H9 (cell line): ENCODE measurements at regions not wholly inside any gene's neighbourhood (a gene's known extent, or its start where the extent isn't known, plus 50 kb on each side); places are given as distances from the start of the nearest gene placed in this dataset.

ENCODE experiments used
- DNase-seq: peaks from one replicate; pipeline ENCODE4 v3.0.0-alpha.2; 2017
- H2AFZ ChIP-seq: one replicate; pipeline ENCODE4 v1.6.1; 2013; ENCODE audit warnings: mild to moderate bottlenecking, low read length, control low read depth, moderate library complexity
- H2AK5ac ChIP-seq: 2 replicates; pipeline ENCODE4 v1.6.1; 2013; ENCODE audit warnings: low read length, control low read depth, mixed read lengths; ENCODE audit not compliant: insufficient read length
- H2BK120ac ChIP-seq: one replicate; pipeline ENCODE4 v1.6.1; 2013; ENCODE audit warnings: low read depth, mild to moderate bottlenecking, low read length, control low read depth, inconsistent platforms; ENCODE audit not compliant: poor library complexity, severe bottlenecking
- H2BK12ac ChIP-seq: 2 replicates; pipeline ENCODE4 v1.6.1; 2013; ENCODE audit warnings: low read length, control low read depth, mixed read lengths, low read depth; ENCODE audit not compliant: insufficient read length
- H2BK15ac ChIP-seq: 2 replicates; pipeline ENCODE4 v1.6.1; 2013; ENCODE audit warnings: low read depth, low read length, control low read depth
- H2BK20ac ChIP-seq: one replicate; pipeline ENCODE4 v1.6.1; 2013; ENCODE audit warnings: low read depth, mild to moderate bottlenecking, low read length, control low read depth, inconsistent platforms; ENCODE audit not compliant: poor library complexity, severe bottlenecking
- H2BK5ac ChIP-seq: 2 replicates; pipeline ENCODE4 v1.6.1; 2013; ENCODE audit warnings: low read length, control low read depth, mixed read lengths; ENCODE audit not compliant: insufficient read length
- H3K14ac ChIP-seq: 2 replicates; pipeline ENCODE4 v1.6.1; 2013; ENCODE audit warnings: low read length, control low read depth; ENCODE audit not compliant: insufficient read depth
- H3K18ac ChIP-seq: 2 replicates; pipeline ENCODE4 v1.6.1; 2013; ENCODE audit warnings: low read depth, mild to moderate bottlenecking, mixed read lengths, low read length, control low read depth; ENCODE audit not compliant: insufficient read length
- H3K23ac ChIP-seq: 2 replicates; pipeline ENCODE4 v1.6.1; 2013; ENCODE audit warnings: low read length, control low read depth, mixed read lengths, low read depth; ENCODE audit not compliant: insufficient read length
- H3K23me2 ChIP-seq: 2 replicates; pipeline ENCODE4 v1.6.1; 2013; ENCODE audit warnings: low read depth, mild to moderate bottlenecking, mixed read lengths, low read length, control low read depth; ENCODE audit not compliant: insufficient read length, poor library complexity, severe bottlenecking
- H3K27ac ChIP-seq: 2 replicates; pipeline ENCODE4 v1.5.1; 2013; ENCODE audit warnings: low read length, control low read depth, mixed read lengths, low read depth; ENCODE audit not compliant: insufficient read length
- H3K27me3 ChIP-seq: 2 replicates; pipeline ENCODE4 v1.6.1; 2013; ENCODE audit warnings: low read length, control low read depth, inconsistent platforms; ENCODE audit not compliant: insufficient read depth
- H3K4ac ChIP-seq: 2 replicates; pipeline ENCODE4 v1.6.1; 2013; ENCODE audit warnings: low read depth, mild to moderate bottlenecking, control low read depth, inconsistent platforms, low read length, moderate library complexity
- H3K4me1 ChIP-seq: 2 replicates; pipeline ENCODE4 v1.6.1; 2013; ENCODE audit warnings: low read length, control low read depth, inconsistent platforms; ENCODE audit not compliant: insufficient read depth
- H3K4me2 ChIP-seq: 2 replicates; pipeline ENCODE4 v1.6.1; 2013; ENCODE audit warnings: low read length, control low read depth, mixed read lengths; ENCODE audit not compliant: insufficient read length, insufficient read depth
- H3K56ac ChIP-seq: 2 replicates; pipeline ENCODE4 v1.6.1; 2013; ENCODE audit warnings: low read depth, mild to moderate bottlenecking, mixed read lengths, low read length, control low read depth; ENCODE audit not compliant: insufficient read length
- H3K79me1 ChIP-seq: 2 replicates; pipeline ENCODE4 v1.6.1; 2013; ENCODE audit warnings: low read depth, mild to moderate bottlenecking, moderate library complexity, low read length, control low read depth, inconsistent platforms; ENCODE audit not compliant: insufficient read depth, poor library complexity, severe bottlenecking
- H3K79me2 ChIP-seq: 2 replicates; pipeline ENCODE4 v1.6.1; 2013; ENCODE audit warnings: low read length, control low read depth, inconsistent platforms; ENCODE audit not compliant: insufficient read depth
- H3K9ac ChIP-seq: 2 replicates; pipeline ENCODE4 v1.6.1; 2013; ENCODE audit warnings: low read length, control low read depth, mixed read lengths; ENCODE audit not compliant: insufficient read length; ENCODE audit errors: extremely low read depth
- H3K9me3 ChIP-seq: one replicate; pipeline ENCODE4 v1.6.1; 2013; ENCODE audit warnings: low read depth, low read length, inconsistent platforms; ENCODE audit not compliant: control insufficient read depth
- H3T11ph ChIP-seq: one replicate; pipeline ENCODE4 v1.6.1; 2013; ENCODE audit warnings: mild to moderate bottlenecking, low read length, control low read depth, inconsistent platforms
- H4K20me1 ChIP-seq: one replicate; pipeline ENCODE4 v1.6.1; 2013; ENCODE audit not compliant: control insufficient read depth, insufficient read length, insufficient read depth
- H4K5ac ChIP-seq: 2 replicates; pipeline ENCODE4 v1.6.1; 2013; ENCODE audit warnings: low read depth, mild to moderate bottlenecking, mixed read lengths, low read length, control low read depth; ENCODE audit not compliant: insufficient read length
- H4K8ac ChIP-seq: replicated peaks from 2 replicates; pipeline ENCODE4 v1.6.1; 2013; ENCODE audit warnings: low read length, control low read depth, mixed read lengths, low read depth; ENCODE audit not compliant: insufficient read length
- H4K91ac ChIP-seq: 2 replicates; pipeline ENCODE4 v1.6.1; 2013; ENCODE audit warnings: low read depth, mild to moderate bottlenecking, moderate library complexity, mixed read lengths, low read length, control low read depth; ENCODE audit not compliant: insufficient read length
- H3K27ac Mint-ChIP-seq, 3 experiments: 2 replicates in 2 of 3; 3 replicates in 1 of 3; pipeline ENCODE4 v1.8.0; 2020 to 2021; ENCODE audit warnings: mixed read lengths in 3 of 3, mild to moderate bottlenecking in 1 of 3, moderate library complexity in 1 of 3
- H3K27me3 Mint-ChIP-seq: 2 replicates; pipeline ENCODE4 v1.8.0; 2021; ENCODE audit warnings: low read depth, mild to moderate bottlenecking, moderate library complexity, mixed read lengths
- H3K36me3 Mint-ChIP-seq, 3 experiments: 2 replicates in 2 of 3; 3 replicates in 1 of 3; pipeline ENCODE4 v1.8.0; 2020 to 2021; ENCODE audit warnings: low read depth in 3 of 3, mixed read lengths in 3 of 3; ENCODE audit not compliant: insufficient read depth in 1 of 3
- H3K4me1 Mint-ChIP-seq, 2 experiments: 2 replicates each; pipeline ENCODE4 v1.8.0; 2020; ENCODE audit warnings: mixed read lengths in 2 of 2
- H3K4me3 Mint-ChIP-seq, 2 experiments: 2 replicates in 1 of 2; 3 replicates in 1 of 2; pipeline ENCODE4 v1.8.0; 2020 to 2021; ENCODE audit warnings: mild to moderate bottlenecking in 2 of 2, mixed read lengths in 2 of 2, moderate library complexity in 1 of 2
- H3K9me3 Mint-ChIP-seq, 2 experiments: 2 replicates in 1 of 2; 3 replicates in 1 of 2; pipeline ENCODE4 v1.8.0; 2020; ENCODE audit warnings: mild to moderate bottlenecking in 2 of 2, mixed read lengths in 2 of 2, moderate library complexity in 1 of 2
- WGBS: extraction: QIAGEN DNeasy Blood & Tissue Kit; methylation state at CpG from one replicate; pipeline ENCODE4 v1.1.7; 2013; ENCODE audit warnings: missing lambda C conversion rate, low lambda C conversion rate, mixed read lengths; ENCODE audit not compliant: insufficient read length; ENCODE audit errors: extremely low coverage; 5-methylcytosine and 5-hydroxymethylcytosine counted together
- TF ChIP-seq, protein P1 (sequence below): fragments of 200-600 bp; sonication (generic); conservative IDR thresholded peaks from 3 replicates; pipeline ENCODE4 v1.8.0; 2021; ENCODE audit warnings: antibody characterized with exemption, mild to moderate bottlenecking

DNA sequence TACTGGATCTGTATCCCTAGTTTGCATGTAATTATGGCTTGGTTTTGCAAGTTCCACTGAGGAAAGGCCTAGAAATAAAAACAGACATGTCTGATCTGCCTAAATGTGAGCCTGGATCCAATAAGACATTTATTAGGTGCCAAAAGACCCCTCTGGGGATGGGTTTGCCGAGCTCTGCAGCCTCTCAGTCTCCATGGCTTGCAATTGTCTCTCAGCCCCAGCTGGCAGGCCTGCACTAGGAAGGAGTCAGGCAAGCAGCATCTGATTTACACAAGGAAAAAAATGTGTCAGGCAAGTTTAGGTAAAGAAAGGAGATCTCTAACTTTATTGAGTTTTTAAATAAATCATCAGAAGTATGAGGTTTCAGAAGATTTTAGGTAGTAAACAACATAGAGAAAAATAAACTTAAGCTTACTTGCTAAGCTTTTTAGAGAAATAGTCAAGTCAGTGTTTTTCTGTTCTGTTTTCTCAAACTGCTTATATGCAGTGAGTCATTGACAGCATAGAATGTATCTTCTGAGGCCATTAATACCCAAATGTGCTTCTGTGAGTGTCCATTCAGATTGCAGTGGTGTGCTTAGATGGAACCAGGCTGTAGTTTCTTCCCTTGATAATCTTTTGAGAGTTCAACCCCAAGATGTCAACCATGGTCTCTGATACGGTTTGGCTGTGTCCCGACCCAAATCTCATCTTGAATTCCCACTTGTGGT is 121.0 kb downstream of the FHL5 start:
- DNase-seq, result no peak
- Histone ChIP-seq H3K27me3 (no peaks in the 10 kb centered on the region), H3K18ac (no peak overlapping the region), H2AFZ (no peak overlapping the region), H2BK120ac (no peak overlapping the region), H3K23me2 (no peaks in the 10 kb centered on the region), H4K20me1 (no peaks in the 10 kb centered on the region), H3K23ac (no peak overlapping the region), H2BK20ac (no peak overlapping the region), H3K79me2 (no peaks in the 10 kb centered on the region), H3K79me1 (no peaks in the 10 kb centered on the region), H3T11ph (no peak overlapping the region), H3K4me1 (no peaks in the 10 kb centered on the region), H3K9me3 (no peaks in the 10 kb centered on the region), H4K5ac (no peak overlapping the region), H3K56ac (no peak overlapping the region), H4K91ac (no peak overlapping the region), H3K14ac (no peak overlapping the region), H3K27ac (no peak overlapping the region), H2BK12ac (no peak overlapping the region), H3K9ac (no peak overlapping the region), H3K4me2 (no peak overlapping the region), H2AK5ac (no peak overlapping the region), H2BK15ac (no peak overlapping the region), H4K8ac (no peak overlapping the region), H2BK5ac (no peak overlapping the region), H3K4ac (no peak overlapping the region)
- Mint-ChIP-seq H3K4me1 (peaks cover 4 to 10% of the 10 kb centered on the region in 2 experiments), H3K27me3 (no peaks in the 10 kb centered on the region), H3K27ac (no peak overlapping the region), H3K4me3 (no peak overlapping the region), H3K9me3 (peaks cover 6 to 10% of the 10 kb centered on the region in 2 experiments; a peak in 4 of 5 replicates), H3K36me3 (peaks cover 0 to 12% (median 0%) of the 10 kb centered on the region in 3 experiments; a peak in 1 of 7 replicates)
- WGBS, result no CpG with 5 or more reads among the region's 3 CpGs
- TF ChIP-seq, protein P1, sequence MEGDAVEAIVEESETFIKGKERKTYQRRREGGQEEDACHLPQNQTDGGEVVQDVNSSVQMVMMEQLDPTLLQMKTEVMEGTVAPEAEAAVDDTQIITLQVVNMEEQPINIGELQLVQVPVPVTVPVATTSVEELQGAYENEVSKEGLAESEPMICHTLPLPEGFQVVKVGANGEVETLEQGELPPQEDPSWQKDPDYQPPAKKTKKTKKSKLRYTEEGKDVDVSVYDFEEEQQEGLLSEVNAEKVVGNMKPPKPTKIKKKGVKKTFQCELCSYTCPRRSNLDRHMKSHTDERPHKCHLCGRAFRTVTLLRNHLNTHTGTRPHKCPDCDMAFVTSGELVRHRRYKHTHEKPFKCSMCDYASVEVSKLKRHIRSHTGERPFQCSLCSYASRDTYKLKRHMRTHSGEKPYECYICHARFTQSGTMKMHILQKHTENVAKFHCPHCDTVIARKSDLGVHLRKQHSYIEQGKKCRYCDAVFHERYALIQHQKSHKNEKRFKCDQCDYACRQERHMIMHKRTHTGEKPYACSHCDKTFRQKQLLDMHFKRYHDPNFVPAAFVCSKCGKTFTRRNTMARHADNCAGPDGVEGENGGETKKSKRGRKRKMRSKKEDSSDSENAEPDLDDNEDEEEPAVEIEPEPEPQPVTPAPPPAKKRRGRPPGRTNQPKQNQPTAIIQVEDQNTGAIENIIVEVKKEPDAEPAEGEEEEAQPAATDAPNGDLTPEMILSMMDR, result no peak
